ENCODE measurements at regions not wholly inside any gene's neighbourhood (a gene's known extent, or its start where the extent isn't known, plus 50 kb on each side); places are given as distances from the start of the nearest gene placed in this dataset.

DNA sequence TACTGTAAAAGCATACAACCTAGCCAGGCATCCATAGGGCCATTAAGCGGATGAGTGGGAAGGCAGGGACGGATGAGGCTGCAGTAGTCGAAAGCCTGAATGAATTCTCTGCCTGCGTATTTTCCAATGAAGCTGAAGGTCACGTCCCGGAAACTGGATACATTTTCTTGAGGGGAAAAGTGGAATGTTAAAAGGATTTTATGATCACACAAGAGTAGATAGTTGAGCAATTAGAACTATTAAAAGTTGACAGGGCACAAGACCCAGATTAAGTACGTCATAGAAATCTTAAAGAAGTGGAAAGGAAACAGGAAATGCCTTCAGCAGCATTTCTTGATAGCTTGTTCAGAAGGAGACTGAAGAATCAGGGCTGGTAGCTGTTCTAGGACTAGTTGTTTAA lies 98.3 kb upstream of the CXXC4 start:
- Histone ChIP-seq H3K27ac (ENCODE audit: low read length) (peak overlapping the region; percentile 28), H3K36me3 (ENCODE audit: control insufficient read depth, insufficient read depth, low read length) (no peaks in the 10 kb centered on the region), H3K4me1 (ENCODE audit: control insufficient read depth, insufficient read depth, low read length) (no peaks in the 10 kb centered on the region), H3K27me3 (ENCODE audit: control insufficient read depth, insufficient read depth, low read length) (no peaks in the 10 kb centered on the region), H3K4me3 (ENCODE audit: low read length) (no peak overlapping the region), H3K9me3 (ENCODE audit: control insufficient read depth, low read depth, low read length) (no peaks in the 10 kb centered on the region)
- peak; percentile 11 to 27 for DNase-seq
- WGBS (ENCODE audit: insufficient coverage, low lambda C conversion rate): 27% methylated on average over 3 of the region's 7 CpGs

DNA sequence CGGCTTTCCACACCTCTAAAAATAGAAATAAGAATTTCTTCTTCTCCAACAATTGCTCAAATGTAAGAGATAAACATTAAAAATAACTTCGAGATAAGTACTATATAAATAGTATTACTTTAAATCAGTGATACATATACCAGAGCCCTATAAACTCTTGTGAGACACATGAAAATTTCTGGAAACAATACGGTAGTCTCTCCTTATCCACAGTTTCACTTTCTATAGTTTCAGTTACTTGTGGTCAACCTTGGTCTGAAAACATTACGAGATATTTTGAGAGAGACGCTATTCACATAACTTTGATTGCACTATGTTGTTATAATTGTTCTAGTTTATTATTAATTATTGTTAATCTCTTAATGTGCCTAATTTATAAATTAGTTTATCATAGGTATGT lies 101.5 kb upstream of the CXXC4 start:
- Histone ChIP-seq H3K4me3 (ENCODE audit: low read length) (no peak overlapping the region), H3K4me1 (ENCODE audit: control insufficient read depth, insufficient read depth, low read length) (no peaks in the 10 kb centered on the region), H3K9me3 (ENCODE audit: control insufficient read depth, low read depth, low read length) (no peaks in the 10 kb centered on the region), H3K36me3 (ENCODE audit: control insufficient read depth, insufficient read depth, low read length) (no peaks in the 10 kb centered on the region), H3K27ac (ENCODE audit: low read length) (no peak overlapping the region), H3K27me3 (ENCODE audit: control insufficient read depth, insufficient read depth, low read length) (no peaks in the 10 kb centered on the region)
- WGBS (ENCODE audit: insufficient coverage, low lambda C conversion rate): 84% methylated on average over 2 of the region's 5 CpGs
- DNase-seq: no peak

DNA sequence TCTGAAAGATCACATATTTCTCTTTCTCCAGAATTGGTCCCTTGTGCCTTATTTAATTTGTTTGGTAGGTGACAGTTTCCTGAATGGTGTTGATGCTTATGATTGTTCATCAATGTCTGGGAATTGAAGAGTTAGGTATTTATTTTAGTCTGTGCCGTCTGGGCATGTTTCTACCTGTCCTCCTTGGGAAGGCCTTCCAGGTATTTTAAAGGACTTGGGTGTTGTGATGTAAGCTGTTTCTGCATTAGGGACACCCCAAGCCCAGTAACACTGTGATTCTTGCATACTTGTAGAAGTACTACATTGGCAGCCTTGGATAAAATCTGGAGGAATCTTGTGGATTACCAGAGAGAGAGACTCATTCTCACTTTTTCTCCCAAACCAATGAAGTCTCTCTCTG lies 120.8 kb upstream of the CXXC4 start:
- Histone ChIP-seq H3K4me3 (ENCODE audit: low read length) (no peak overlapping the region), H3K36me3 (ENCODE audit: control insufficient read depth, insufficient read depth, low read length) (no peaks in the 10 kb centered on the region), H3K9me3 (ENCODE audit: control insufficient read depth, low read depth, low read length) (no peaks in the 10 kb centered on the region), H3K27me3 (ENCODE audit: control insufficient read depth, insufficient read depth, low read length) (no peaks in the 10 kb centered on the region), H3K27ac (ENCODE audit: low read length) (no peak overlapping the region), H3K4me1 (ENCODE audit: control insufficient read depth, insufficient read depth, low read length) (no peaks in the 10 kb centered on the region)
- DNase-seq: no peak
- WGBS (ENCODE audit: insufficient coverage, low lambda C conversion rate): no CpG with 5 or more reads among the region's 1 CpG

DNA sequence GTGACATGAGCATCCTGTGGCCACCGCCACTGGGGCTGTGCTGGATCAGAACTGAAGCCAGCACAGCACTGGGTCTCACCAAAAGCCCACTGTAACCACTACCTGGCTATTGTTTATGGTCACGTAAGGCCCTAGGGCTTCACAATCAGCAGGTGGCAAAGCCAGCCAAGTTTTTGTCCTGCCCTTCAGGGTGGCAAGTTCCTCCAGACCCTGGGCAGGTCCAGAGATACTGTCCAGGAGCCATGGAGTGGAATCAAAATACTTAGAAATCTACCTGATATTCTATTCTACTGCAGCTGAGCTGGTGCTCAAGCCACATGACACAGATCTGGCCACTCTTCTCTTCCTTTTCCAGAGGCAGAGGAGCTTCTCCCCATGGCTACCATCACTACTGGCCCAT lies 121.2 kb upstream of the CXXC4 start:
- Histone ChIP-seq H3K4me1 (ENCODE audit: control insufficient read depth, insufficient read depth, low read length) (no peaks in the 10 kb centered on the region), H3K27ac (ENCODE audit: low read length) (no peak overlapping the region), H3K27me3 (ENCODE audit: control insufficient read depth, insufficient read depth, low read length) (no peaks in the 10 kb centered on the region), H3K4me3 (ENCODE audit: low read length) (no peak overlapping the region), H3K9me3 (ENCODE audit: control insufficient read depth, low read depth, low read length) (no peaks in the 10 kb centered on the region), H3K36me3 (ENCODE audit: control insufficient read depth, insufficient read depth, low read length) (no peaks in the 10 kb centered on the region)
- no CpG with 5 or more reads among the region's 2 CpGs for WGBS (ENCODE audit: insufficient coverage, low lambda C conversion rate)
- no peak for DNase-seq

DNA sequence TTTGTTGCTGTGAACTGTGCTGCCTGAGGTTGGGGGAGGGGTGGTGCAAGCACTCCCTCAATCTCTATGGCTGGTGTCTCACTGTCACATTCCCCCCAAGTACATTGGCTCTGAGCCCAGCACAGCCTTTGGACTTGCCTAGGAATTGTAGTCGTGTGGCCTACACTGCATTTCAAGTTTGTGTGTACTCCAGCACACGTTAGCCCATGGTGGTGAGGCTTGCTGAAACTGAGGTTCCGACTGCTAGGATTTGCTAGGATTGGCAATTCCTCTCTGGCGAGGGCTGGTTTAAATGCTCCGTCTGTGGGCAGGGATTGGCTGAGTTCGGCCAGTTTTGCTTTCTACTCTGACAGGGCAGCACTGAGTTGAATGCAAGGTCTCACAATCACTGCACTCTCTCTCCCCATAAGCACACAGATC lies 121.7 kb upstream of the CXXC4 start:
- H3K27me3 ChIP-seq (ENCODE audit: control insufficient read depth, insufficient read depth, low read length): no peaks in the 10 kb centered on the region
- H3K9me3 ChIP-seq (ENCODE audit: control insufficient read depth, low read depth, low read length): no peaks in the 10 kb centered on the region
- no CpG with 5 or more reads among the region's 6 CpGs for WGBS (ENCODE audit: insufficient coverage, low lambda C conversion rate)
- no peaks in the 10 kb centered on the region for H3K36me3 ChIP-seq (ENCODE audit: control insufficient read depth, insufficient read depth, low read length)
- no peak overlapping the region for H3K4me3 ChIP-seq (ENCODE audit: low read length)
- peak in 1 of 2 donors; percentile 23 for DNase-seq
- no peak overlapping the region for H3K27ac ChIP-seq (ENCODE audit: low read length)
- H3K4me1 ChIP-seq (ENCODE audit: control insufficient read depth, insufficient read depth, low read length): no peaks in the 10 kb centered on the region

DNA sequence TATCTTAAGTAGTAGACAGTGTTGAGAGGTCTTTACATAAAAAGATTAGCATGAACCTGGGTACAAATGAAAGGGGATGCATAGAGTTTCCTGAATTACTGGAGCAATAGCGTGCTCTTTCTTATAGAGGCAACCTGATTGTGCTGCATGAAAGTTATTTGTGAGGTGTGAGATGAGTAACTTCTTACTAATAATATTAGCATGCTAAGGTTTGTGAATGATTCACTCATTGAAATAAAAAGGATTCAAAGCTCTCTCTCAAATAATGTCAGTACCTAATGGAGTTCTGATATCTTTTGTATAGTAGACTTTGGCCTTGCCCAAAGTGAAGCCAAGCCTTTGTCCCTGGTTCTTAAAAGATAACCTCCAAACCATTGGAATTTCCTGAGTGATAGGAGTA lies 131.0 kb upstream of the CXXC4 start:
- Histone ChIP-seq H3K36me3 (ENCODE audit: control insufficient read depth, insufficient read depth, low read length) (no peaks in the 10 kb centered on the region), H3K27ac (ENCODE audit: low read length) (no peak overlapping the region), H3K4me3 (ENCODE audit: low read length) (no peak overlapping the region), H3K4me1 (ENCODE audit: control insufficient read depth, insufficient read depth, low read length) (no peaks in the 10 kb centered on the region), H3K9me3 (ENCODE audit: control insufficient read depth, low read depth, low read length) (no peaks in the 10 kb centered on the region), H3K27me3 (ENCODE audit: control insufficient read depth, insufficient read depth, low read length) (no peaks in the 10 kb centered on the region)
- WGBS (ENCODE audit: insufficient coverage, low lambda C conversion rate): 100% methylated on average over 1 of the region's 1 CpG
- no peak for DNase-seq

DNA sequence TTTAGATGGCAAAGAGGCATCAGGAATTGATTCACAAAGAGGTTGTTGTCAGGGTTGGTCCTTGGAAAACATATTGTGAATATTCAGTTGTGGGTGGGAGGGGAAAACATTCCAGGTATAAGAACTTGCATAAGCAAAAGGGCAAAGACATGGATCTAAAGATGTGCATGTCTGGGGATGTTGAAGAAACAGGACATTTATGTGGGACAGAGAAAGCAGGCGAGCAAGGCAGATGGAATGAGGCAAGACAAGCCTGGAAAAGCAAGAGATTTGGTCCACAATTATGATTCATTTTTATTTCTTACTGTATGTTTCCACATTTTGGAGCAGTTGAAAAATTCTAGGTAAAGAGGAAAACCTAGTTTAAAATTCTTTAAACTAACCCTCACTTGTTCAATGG lies 134.9 kb upstream of the CXXC4 start:
- DNase-seq: no peak
- no peak overlapping the region for H3K4me3 ChIP-seq (ENCODE audit: low read length)
- no peaks in the 10 kb centered on the region for H3K36me3 ChIP-seq (ENCODE audit: control insufficient read depth, insufficient read depth, low read length)
- no peaks in the 10 kb centered on the region for H3K4me1 ChIP-seq (ENCODE audit: control insufficient read depth, insufficient read depth, low read length)
- no peak overlapping the region for H3K27ac ChIP-seq (ENCODE audit: low read length)
- no peaks in the 10 kb centered on the region for H3K9me3 ChIP-seq (ENCODE audit: control insufficient read depth, low read depth, low read length)
- H3K27me3 ChIP-seq (ENCODE audit: control insufficient read depth, insufficient read depth, low read length): no peaks in the 10 kb centered on the region
- WGBS (ENCODE audit: insufficient coverage, low lambda C conversion rate): no CpG with 5 or more reads among the region's 1 CpG

DNA sequence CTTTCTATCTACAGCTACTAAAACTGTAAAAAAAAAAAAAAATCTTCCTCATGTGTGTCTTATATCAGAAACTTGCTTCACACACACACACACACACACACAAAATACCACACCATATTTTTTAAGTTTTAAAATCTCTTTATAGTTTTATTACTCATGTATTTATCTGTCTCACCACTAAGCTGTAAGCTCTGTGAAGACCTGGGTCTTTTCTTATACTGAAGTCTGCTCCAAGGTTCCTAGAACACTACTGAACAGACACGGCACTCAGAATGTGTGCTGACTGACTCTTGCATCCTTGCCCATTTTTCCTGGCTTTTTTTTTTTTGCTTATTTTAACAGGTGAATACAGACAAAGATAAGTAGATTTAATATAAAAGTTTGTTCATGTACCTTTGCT lies 135.6 kb upstream of the CXXC4 start:
- Histone ChIP-seq H3K36me3 (ENCODE audit: control insufficient read depth, insufficient read depth, low read length) (no peaks in the 10 kb centered on the region), H3K4me1 (ENCODE audit: control insufficient read depth, insufficient read depth, low read length) (no peaks in the 10 kb centered on the region), H3K4me3 (ENCODE audit: low read length) (no peak overlapping the region), H3K27ac (ENCODE audit: low read length) (no peak overlapping the region), H3K9me3 (ENCODE audit: control insufficient read depth, low read depth, low read length) (no peaks in the 10 kb centered on the region), H3K27me3 (ENCODE audit: control insufficient read depth, insufficient read depth, low read length) (no peaks in the 10 kb centered on the region)
- WGBS (ENCODE audit: insufficient coverage, low lambda C conversion rate): no CpG with 5 or more reads among the region's 1 CpG
- no peak for DNase-seq

DNA sequence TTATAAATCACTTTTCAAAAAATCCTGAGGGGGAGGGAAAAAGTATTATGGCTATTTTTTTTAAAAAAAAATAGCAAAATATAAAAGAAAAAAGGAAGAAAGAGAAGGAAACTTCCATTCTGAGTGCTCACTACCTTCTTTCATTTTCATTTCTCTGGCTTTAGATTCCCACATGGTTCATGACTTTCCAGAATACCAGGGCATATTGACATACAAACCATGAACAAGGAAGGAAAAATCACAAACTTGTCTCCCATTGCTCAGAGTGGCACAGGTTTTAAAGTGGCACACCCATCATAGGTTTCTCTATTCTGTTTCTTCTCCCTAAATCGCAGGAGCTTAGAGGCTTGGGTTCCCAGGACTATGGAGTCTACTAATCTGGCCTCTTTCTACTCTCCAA lies 136.3 kb upstream of the CXXC4 start:
- WGBS (ENCODE audit: insufficient coverage, low lambda C conversion rate): 100% methylated on average over 1 of the region's 1 CpG
- no peak overlapping the region for H3K27ac ChIP-seq (ENCODE audit: low read length)
- H3K4me1 ChIP-seq (ENCODE audit: control insufficient read depth, insufficient read depth, low read length): no peaks in the 10 kb centered on the region
- no peak overlapping the region for H3K4me3 ChIP-seq (ENCODE audit: low read length)
- no peak for DNase-seq
- H3K9me3 ChIP-seq (ENCODE audit: control insufficient read depth, low read depth, low read length): no peaks in the 10 kb centered on the region
- H3K27me3 ChIP-seq (ENCODE audit: control insufficient read depth, insufficient read depth, low read length): no peaks in the 10 kb centered on the region
- H3K36me3 ChIP-seq (ENCODE audit: control insufficient read depth, insufficient read depth, low read length): no peaks in the 10 kb centered on the region

DNA sequence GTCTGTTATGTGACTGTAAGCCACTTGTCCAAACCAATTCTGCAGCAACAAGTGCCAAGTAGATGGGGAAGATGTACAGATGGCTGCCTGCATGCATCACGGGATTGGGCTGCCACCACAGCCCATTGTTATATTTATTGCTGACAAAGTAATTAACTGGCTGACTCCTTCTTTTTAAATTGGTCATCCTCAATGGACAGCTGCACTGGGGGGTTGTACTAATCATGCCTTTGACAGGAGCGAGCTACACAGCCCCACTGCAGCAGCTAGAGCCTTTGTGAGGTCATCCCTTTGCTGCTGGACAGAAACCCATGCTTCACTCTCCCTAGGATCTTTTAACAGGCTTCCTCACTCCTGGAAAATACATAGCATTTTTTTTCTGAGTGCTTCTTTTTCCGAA lies 146.7 kb upstream of the CXXC4 start:
- no peaks in the 10 kb centered on the region for H3K4me1 ChIP-seq (ENCODE audit: control insufficient read depth, insufficient read depth, low read length)
- H3K27ac ChIP-seq (ENCODE audit: low read length): no peak overlapping the region
- H3K27me3 ChIP-seq (ENCODE audit: control insufficient read depth, insufficient read depth, low read length): no peaks in the 10 kb centered on the region
- no peak for DNase-seq
- no peak overlapping the region for H3K4me3 ChIP-seq (ENCODE audit: low read length)
- WGBS (ENCODE audit: insufficient coverage, low lambda C conversion rate): 80% methylated on average over 1 of the region's 3 CpGs
- H3K9me3 ChIP-seq (ENCODE audit: control insufficient read depth, low read depth, low read length): no peaks in the 10 kb centered on the region
- H3K36me3 ChIP-seq (ENCODE audit: control insufficient read depth, insufficient read depth, low read length): no peaks in the 10 kb centered on the region

DNA sequence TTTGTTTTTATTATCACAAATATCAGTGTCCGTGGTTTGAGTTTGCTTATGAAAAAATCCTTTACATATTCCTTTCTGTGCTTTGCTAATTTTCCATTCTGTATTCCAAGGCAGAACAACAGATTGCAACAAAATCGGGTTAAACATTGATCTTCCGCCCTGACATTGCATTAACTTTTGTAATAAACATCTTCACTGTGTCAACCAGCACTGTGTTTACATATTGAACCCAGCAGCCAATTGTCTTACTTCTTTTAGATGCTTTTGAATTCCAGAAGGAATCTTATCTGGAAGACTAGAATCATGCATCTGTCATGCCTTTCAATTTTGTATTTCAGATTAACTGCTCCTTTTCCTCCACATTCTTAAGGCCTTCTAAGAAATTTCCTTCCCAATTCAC lies 147.8 kb upstream of the CXXC4 start:
- Histone ChIP-seq H3K36me3 (ENCODE audit: control insufficient read depth, insufficient read depth, low read length) (no peaks in the 10 kb centered on the region), H3K27me3 (ENCODE audit: control insufficient read depth, insufficient read depth, low read length) (no peaks in the 10 kb centered on the region), H3K27ac (ENCODE audit: low read length) (no peak overlapping the region), H3K4me3 (ENCODE audit: low read length) (no peak overlapping the region), H3K4me1 (ENCODE audit: control insufficient read depth, insufficient read depth, low read length) (no peaks in the 10 kb centered on the region), H3K9me3 (ENCODE audit: control insufficient read depth, low read depth, low read length) (no peaks in the 10 kb centered on the region)
- DNase-seq: no peak
- 18% methylated on average over 3 of the region's 3 CpGs for WGBS (ENCODE audit: insufficient coverage, low lambda C conversion rate)

Measured in large intestine (tissue), 3 donors.